ENCODE measurements at regions not wholly inside any gene's neighbourhood (a gene's known extent, or its start where the extent isn't known, plus 50 kb on each side); places are given as distances from the start of the nearest gene placed in this dataset.

DNA sequence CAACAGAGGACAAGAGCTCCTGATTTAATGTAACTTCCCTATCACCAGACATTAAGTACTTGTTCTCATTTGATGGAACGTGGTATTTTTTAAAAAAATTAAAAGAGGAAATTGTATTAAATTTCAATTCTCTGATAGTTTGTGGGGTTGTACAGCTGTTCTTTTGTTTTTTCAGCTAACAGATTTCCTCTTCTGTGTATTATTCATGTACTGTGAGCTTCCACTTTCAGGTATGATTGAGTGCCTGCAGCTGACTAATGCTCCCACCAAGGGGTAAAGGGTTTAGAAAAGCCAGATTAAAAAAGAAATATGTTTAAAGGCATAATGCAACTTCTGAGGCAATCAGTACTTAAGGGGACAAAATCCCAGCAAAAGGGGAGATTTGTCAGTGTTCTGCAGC, 117.7 kb upstream of the ACTBL2 start:
- TF ChIP-seq TAF1 (IDR thresholded peaks at IDR 0.05; ENCODE audit: borderline replicate concordance, low read depth, low read length) (no peak), CHD2 (IDR thresholded peaks at IDR 0.05; ENCODE audit: low read length, partially characterized antibody) (no peak), EZH2phosphoT487 (IDR thresholded peaks at IDR 0.05; ENCODE audit: borderline replicate concordance, low read depth) (no peak), TCF12 (IDR thresholded peaks at IDR 0.05) (no peak)
- TF ChIP-seq, protein P1, sequence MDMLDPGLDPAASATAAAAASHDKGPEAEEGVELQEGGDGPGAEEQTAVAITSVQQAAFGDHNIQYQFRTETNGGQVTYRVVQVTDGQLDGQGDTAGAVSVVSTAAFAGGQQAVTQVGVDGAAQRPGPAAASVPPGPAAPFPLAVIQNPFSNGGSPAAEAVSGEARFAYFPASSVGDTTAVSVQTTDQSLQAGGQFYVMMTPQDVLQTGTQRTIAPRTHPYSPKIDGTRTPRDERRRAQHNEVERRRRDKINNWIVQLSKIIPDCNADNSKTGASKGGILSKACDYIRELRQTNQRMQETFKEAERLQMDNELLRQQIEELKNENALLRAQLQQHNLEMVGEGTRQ (IDR thresholded peaks at IDR 0.05; ENCODE audit: borderline replicate concordance, low read depth, low read length) = no peak
- TF ChIP-seq, protein P2, sequence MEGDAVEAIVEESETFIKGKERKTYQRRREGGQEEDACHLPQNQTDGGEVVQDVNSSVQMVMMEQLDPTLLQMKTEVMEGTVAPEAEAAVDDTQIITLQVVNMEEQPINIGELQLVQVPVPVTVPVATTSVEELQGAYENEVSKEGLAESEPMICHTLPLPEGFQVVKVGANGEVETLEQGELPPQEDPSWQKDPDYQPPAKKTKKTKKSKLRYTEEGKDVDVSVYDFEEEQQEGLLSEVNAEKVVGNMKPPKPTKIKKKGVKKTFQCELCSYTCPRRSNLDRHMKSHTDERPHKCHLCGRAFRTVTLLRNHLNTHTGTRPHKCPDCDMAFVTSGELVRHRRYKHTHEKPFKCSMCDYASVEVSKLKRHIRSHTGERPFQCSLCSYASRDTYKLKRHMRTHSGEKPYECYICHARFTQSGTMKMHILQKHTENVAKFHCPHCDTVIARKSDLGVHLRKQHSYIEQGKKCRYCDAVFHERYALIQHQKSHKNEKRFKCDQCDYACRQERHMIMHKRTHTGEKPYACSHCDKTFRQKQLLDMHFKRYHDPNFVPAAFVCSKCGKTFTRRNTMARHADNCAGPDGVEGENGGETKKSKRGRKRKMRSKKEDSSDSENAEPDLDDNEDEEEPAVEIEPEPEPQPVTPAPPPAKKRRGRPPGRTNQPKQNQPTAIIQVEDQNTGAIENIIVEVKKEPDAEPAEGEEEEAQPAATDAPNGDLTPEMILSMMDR (IDR thresholded peaks at IDR 0.05) = no peak
- TF ChIP-seq, protein P3, sequence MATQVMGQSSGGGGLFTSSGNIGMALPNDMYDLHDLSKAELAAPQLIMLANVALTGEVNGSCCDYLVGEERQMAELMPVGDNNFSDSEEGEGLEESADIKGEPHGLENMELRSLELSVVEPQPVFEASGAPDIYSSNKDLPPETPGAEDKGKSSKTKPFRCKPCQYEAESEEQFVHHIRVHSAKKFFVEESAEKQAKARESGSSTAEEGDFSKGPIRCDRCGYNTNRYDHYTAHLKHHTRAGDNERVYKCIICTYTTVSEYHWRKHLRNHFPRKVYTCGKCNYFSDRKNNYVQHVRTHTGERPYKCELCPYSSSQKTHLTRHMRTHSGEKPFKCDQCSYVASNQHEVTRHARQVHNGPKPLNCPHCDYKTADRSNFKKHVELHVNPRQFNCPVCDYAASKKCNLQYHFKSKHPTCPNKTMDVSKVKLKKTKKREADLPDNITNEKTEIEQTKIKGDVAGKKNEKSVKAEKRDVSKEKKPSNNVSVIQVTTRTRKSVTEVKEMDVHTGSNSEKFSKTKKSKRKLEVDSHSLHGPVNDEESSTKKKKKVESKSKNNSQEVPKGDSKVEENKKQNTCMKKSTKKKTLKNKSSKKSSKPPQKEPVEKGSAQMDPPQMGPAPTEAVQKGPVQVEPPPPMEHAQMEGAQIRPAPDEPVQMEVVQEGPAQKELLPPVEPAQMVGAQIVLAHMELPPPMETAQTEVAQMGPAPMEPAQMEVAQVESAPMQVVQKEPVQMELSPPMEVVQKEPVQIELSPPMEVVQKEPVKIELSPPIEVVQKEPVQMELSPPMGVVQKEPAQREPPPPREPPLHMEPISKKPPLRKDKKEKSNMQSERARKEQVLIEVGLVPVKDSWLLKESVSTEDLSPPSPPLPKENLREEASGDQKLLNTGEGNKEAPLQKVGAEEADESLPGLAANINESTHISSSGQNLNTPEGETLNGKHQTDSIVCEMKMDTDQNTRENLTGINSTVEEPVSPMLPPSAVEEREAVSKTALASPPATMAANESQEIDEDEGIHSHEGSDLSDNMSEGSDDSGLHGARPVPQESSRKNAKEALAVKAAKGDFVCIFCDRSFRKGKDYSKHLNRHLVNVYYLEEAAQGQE (IDR thresholded peaks at IDR 0.05; ENCODE audit: low read depth, low read length) = no peak
